B cell (primary cell): ENCODE measurements at regions not wholly inside any gene's neighbourhood (a gene's known extent, or its start where the extent isn't known, plus 50 kb on each side); places are given as distances from the start of the nearest gene placed in this dataset.

Experiments
- CTCF ChIP-seq: fragments of 200-600 bp; IDR thresholded peaks from one replicate; pipeline ENCODE4 v1.8.0; 2022; ENCODE audit warnings: antibody characterized with exemption, mild to moderate bottlenecking
- EZH2 ChIP-seq: IDR thresholded peaks from 2 replicates; pipeline ENCODE4 v1.6.1; 2012; ENCODE audit warnings: borderline replicate concordance, low read depth, mild to moderate bottlenecking, moderate library complexity, low read length; ENCODE audit not compliant: insufficient read depth, poor library complexity, severe bottlenecking

- no peak for TF ChIP-seq CTCF
- no peak for TF ChIP-seq EZH2
Measured at GRCh38 chr2:22855081-22855480, 529.9 kb upstream of the KLHL29 start.
